ENCODE measurements at regions not wholly inside any gene's neighbourhood (a gene's known extent, or its start where the extent isn't known, plus 50 kb on each side); places are given as distances from the start of the nearest gene placed in this dataset.

- TF ChIP-seq CTCF (IDR thresholded peaks at IDR 0.05) (no peak), EZH2 (IDR thresholded peaks at IDR 0.05; ENCODE audit: borderline replicate concordance, insufficient read depth, low read depth, low read length, poor library complexity, severe bottlenecking) (no peak)
These were observed 281.6 kb upstream of the OBI1 start for GRCh38 chr13:78940455-78941130.
